SK-N-SH (cell line): ENCODE measurements at regions not wholly inside any gene's neighbourhood (a gene's known extent, or its start where the extent isn't known, plus 50 kb on each side); places are given as distances from the start of the nearest gene placed in this dataset.

Experiments used
- CTCF ChIP-seq: fragments of 200-600 bp; sonication (generic); IDR thresholded peaks from 2 replicates; pipeline ENCODE4 v1.6.1; 2017; ENCODE audit warnings: antibody characterized with exemption, mild to moderate bottlenecking, moderate library complexity
- EZH2phosphoT487 ChIP-seq: fragments of 200-600 bp; sonication (generic); IDR thresholded peaks from 2 replicates; pipeline ENCODE4 v1.6.1; 2017; ENCODE audit warnings: low read depth, mixed run types, mild to moderate bottlenecking, antibody characterized with exemption, moderate library complexity, borderline replicate concordance
- FOXM1 ChIP-seq: IDR thresholded peaks from 2 replicates; pipeline ENCODE4 v1.4.0; 2012; ENCODE audit warnings: low read depth, mild to moderate bottlenecking
- JUND ChIP-seq: IDR thresholded peaks from 2 replicates; pipeline ENCODE4 v1.4.0; 2012
- NRF1 ChIP-seq: IDR thresholded peaks from 2 replicates; pipeline ENCODE4 v1.6.1; 2012; ENCODE audit warnings: low read depth, mild to moderate bottlenecking, low read length
- TF ChIP-seq, protein P1 (sequence below): IDR thresholded peaks from 2 replicates; pipeline ENCODE4 v1.4.0; 2012; ENCODE audit warnings: low read depth

- TF ChIP-seq CTCF (no peak), EZH2phosphoT487 (no peak), FOXM1 (no peak), NRF1 (no peak), JUND (no peak)
- TF ChIP-seq, protein P1, sequence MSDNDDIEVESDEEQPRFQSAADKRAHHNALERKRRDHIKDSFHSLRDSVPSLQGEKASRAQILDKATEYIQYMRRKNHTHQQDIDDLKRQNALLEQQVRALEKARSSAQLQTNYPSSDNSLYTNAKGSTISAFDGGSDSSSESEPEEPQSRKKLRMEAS: no peak
Observed at GRCh38 chr2:51401546-51401945, 369.6 kb upstream of the NRXN1 start.
